HG03432 (cell line): ENCODE measurements at regions not wholly inside any gene's neighbourhood (a gene's known extent, or its start where the extent isn't known, plus 50 kb on each side); places are given as distances from the start of the nearest gene placed in this dataset.

Experiments used
- ATAC-seq: cut with Tn5 transposase; IDR thresholded peaks from one replicate; pipeline ENCODE4 v1.9.1; 2021; ENCODE audit warnings: mild to moderate bottlenecking, moderate library complexity; ENCODE audit not compliant: unreplicated experiment

DNA sequence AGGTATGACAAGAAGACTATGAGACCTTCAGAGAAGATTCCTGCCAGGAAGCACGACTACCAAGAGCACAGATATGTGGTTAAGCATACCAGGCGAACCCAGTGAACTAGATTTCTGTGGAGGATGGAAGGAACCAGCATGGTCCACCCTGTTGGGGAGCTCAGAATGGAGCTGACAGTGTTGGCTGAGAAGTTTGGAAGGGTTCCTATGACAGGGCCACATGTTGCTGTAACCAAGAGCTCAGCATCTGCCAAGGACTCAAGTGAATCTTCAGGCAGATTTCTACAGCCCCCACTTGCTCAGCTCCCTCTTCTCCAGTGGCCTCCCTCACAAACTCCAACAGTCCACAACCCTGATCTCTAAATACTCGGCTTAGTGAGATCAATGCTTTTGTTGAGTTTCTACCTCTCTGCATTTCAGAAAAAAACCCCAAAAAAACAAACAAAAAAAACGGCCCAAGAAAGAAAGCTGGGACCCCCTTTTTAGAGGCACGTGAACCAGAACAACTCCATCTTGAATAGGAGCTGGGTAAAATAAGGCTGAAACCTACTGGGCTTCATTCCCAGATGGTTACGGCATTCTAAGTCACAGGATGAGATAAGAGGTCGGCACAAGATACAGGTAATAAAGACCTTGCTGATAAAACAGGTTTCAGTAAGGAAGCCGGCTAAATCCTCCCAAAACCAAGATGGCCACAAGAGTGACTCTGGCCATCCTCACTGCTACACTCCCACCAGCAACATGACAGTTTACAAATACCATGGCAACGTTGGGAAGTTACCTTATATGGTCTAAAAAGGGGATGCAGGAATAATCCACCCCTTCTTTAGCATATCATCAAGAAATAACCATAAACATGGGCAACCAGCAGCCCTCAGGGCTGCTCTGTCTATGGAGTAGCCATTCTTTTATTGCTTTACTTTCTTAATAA lies 691.1 kb downstream of the UQCRFS1 start:
- no peak for ATAC-seq

DNA sequence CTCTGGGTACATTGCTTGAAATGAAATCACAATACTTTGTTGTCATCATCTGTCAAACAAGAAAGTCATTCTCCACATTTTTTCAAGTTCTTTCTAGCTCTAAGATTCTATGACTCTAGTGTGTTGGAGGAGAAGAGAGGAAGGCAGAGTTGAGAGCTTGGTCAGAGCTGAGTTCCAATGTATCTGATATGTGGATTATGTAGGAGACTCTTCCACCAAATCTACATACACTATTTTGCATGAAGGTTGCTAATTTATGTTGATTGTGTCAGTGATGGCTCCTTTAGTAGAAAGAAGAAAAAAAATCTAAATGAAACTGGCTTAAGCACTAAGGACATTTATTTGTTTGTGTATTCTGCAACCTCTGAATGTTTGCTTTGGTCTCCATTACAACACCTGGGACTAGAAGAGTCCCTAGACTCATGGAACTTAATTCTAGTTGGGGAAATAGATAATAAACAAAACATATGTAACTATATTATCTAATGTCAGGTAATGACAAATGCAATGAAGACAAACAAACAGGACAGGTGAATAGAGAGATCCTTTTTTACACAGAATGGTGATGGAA lies 691.9 kb downstream of the UQCRFS1 start:
- ATAC-seq: no peak

DNA sequence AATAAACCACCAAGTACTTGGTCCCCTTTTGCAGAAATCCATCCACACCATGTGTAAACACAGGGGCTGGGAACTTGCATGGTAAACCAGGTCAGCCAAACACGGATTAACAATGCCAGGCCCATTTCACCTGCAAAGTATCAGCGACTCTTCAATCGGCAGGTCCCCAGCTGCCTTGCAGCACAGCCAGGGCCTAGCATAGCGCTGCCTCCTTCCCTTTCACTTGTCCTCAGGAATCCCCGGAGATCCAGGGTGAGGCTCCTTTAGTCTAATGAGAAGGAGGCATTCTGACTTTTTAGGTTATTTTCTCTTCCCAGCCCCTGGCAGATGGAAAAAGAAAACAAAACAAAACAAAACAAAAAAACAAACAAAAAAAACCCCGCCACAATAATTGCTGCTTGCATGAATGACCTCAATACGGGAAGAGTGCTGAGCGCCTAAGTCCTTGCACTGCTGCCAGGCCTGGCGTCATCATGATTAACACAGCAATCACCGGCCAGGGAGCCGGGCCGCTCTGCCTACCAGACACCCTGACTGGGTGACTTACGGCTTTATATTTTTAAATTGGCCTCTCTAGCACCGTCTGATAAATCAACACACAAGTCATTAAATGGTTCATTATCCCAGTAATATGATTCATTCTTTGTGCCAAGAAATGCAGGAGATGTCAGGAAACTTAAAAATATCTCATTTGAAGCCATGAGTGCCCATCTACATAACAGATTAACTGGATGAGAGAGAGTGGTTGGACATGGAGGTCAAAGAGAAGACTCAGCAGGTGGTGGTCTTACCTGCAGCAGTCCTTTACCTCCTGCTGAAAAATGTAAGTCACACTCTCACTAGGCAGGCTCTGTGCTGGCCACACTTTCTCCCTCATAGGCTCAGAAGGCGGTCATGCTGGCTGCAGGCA lies 692.7 kb downstream of the UQCRFS1 start:
- no peak for ATAC-seq

DNA sequence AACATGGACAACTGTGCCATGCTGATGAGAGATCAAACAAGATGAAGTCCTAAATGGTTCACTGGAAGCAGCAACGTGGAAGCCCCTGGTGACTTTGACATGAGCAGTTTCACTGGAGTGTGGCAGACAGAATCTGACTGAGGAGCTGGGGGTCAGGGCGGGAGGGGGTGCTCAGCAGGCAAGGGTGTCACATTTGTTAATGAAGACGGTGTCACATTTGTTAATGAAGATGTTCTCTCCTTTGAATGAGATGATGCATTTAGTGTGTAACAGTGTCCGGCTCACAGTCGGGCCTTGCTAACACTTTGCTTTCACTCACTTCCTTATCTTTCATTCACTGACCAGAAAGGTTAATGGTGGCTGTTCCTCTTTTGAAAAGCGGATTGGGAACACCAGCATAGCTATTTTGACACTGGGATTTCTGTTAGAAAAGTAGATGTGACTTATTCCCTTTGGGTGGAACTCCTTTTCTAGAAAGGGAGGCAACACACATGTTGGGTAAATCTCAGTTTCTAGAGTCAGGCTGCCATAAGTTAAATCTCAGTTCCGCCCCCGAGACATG lies 693.7 kb downstream of the UQCRFS1 start:
- no peak for ATAC-seq

DNA sequence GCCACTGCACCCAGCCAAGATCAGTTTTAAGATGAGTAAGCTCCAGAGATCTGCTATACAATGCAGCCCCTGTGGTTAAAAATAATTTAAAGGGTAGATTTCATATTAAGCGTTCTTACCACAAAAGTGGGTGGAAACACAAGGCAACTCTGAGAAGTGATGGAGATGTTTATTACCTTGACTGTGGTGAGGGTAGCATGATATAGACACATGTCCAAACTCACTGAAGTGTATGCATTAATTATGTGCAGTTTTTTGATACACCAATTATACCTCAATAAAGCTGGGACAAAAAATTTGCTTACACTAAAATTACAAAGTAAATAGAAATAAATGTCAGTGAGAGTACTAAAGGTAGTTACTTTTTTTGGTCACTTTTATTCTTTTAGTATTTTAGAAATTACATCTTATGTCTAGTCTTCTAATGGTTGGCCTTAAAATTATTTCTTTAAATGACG lies 696.5 kb downstream of the UQCRFS1 start:
- no peak for ATAC-seq

DNA sequence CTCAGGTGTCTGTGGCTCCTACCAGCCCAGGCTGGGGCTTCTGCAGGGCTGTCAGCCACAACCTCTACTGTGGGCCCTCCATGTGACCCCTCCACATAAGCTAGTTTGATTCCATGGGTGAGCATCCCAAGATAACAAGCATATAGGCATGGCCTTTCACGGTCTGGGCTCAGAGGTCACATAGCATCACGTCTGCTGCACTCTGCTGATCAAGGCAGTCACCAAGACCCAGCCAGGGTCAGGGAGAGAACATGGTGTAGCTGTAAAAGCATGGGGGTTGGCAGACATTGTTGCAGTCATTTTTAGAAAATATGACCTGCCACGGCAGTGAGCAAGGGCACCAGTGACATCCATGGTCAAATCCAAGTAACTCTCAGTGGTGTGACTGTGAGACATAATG lies 698.8 kb downstream of the UQCRFS1 start:
- no peak for ATAC-seq

DNA sequence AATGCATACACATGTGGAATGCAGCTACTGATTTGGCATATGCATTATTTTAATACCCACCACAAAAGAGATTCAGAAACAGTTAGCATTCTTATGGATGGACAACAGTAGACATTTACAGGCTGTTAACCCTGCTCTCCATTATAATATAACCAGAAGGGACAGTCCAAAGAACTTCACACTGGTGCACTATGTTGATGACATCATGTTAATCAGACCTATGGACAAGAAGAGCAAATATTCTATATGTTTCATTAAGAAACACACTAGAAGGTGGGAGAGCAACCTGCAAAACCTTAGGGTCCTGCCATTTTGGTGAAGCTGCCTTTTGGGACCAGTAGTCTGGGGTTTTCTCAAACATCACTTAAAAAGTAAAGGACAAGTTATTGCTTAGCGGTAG lies 701.3 kb downstream of the UQCRFS1 start:
- ATAC-seq: no peak

DNA sequence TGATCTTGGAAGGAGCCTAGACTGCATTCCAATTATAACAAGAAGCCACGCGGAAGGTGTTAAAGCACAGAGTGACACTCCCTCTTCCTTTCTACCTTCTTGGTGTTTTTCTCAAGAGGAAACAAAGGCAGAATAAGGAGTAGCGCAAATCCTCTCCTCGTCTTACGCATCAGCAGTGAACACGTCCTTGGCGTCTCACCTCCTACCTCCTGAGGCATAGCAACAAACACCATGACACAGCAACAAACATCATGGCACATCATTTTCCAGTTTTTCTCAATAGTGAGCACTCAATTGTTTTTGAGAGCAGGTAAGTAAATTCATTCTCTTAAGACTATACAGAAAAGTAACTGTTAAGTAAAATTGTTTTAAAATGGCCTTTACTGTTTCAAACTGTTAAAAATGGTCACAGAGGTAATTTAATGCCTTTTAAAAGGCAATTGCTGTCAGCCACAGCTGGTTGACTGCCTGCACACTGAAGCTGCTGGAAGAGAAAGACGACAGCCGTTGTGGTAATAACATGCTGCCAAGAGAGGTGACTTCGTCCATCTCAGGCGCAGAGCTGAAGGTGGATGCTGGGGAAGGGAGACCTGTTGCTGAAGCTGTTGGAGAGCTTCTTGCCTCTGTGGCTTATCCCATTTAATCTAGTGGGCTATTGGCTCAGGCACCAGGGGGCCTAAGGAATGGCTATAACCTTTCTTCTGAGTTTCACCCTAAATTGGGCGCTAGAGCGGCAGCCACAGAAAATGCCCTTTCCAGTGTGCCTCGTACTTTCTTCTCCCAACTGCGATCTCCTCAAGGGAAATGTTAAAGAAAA lies 703.7 kb downstream of the UQCRFS1 start:
- no peak for ATAC-seq

DNA sequence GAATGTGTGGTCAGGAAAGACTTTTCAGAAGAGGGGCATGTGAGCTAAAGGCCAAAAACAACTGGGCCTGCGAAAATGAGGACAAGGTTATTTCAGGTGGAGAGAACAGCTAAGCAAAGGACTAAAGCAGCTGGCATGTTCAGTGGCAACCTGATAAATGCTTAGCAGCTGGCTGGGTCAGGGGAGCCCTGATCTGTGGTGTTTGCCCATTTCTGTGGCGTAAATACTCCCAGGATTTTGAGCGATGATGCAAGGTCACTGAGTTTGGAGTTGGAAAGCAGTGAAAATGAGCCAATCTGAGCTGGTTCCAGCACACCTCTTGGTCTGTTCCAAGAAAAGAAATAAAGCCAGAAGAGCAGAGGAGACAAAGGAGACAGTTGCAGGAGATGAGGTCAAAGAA lies 704.3 kb downstream of the UQCRFS1 start:
- ATAC-seq: no peak

DNA sequence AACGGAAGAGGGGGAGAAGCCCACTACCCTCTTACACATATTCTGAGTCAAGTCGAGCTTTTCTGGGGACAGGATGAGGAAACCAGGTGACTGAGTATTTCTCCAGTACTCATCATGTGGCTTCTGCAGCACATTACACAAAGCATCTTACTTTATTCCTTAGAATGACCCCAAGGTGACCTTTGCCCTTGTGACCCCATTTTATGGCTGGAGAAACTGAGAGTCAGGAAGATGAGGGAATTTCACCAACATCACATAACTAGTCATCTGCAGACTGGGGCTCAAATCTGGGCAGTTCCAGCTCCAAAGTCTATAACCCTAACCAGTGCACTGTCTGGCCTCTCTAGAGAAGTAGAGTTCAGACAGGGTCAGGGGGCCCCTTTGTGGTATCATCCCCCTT lies 707.0 kb downstream of the UQCRFS1 start:
- ATAC-seq: no peak

DNA sequence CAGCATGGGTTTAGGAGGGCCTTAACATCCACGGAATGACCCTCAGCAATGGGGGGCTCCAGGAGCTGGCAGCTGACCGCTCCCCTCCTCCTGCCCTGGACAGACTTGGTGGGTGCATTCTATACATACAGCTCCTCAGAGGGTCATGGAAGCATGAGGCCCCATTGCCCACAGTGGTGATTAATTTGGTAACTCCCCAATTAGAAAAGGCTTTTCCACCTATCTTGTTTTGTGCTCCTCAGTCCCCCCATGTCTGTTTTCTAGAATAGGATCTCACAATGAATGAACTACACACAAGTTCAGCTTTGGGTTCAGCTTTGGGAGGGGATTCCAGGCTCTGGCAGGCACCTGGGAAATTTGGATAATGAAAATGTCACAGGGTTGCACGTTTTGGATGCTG lies 707.8 kb downstream of the UQCRFS1 start:
- no peak for ATAC-seq

DNA sequence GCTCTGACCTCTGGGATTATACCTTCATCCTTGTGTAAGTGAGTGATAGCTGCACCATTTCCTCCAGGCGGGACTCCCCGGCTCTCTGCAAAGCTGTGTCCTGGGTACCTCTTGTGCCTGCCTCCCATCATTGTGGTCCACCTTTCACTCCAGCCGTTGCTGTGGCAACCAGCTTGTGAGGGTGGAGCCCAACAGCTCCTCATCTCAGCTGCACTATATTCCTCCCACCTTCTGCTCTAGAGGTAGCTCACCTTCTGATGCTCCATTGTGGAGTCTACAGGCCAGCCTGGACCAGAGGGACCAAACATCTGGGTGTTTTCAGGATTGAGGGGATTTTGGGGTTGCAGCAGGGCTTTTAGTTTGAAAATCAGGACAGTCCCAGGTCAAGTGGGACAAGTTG lies 708.2 kb downstream of the UQCRFS1 start:
- ATAC-seq: no peak

DNA sequence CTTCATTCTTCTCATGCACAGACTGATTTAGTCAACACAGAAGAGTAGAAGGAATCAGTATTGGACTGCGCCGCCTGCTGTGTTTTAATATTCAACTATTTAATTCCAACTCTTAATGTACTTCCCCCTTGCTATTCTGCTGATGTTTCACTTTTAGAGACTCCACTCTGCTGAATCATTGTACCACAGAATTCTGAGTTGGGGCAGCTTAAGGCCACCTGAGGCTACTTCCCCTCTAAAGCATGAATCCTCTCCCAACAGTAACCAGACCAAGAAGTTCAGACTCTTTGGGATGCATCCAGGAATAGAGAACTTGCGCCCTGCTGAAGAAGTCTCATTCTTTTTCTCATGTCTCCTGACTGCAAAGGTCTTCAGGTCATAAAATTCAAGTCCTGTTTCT lies 708.8 kb downstream of the UQCRFS1 start:
- ATAC-seq: no peak

DNA sequence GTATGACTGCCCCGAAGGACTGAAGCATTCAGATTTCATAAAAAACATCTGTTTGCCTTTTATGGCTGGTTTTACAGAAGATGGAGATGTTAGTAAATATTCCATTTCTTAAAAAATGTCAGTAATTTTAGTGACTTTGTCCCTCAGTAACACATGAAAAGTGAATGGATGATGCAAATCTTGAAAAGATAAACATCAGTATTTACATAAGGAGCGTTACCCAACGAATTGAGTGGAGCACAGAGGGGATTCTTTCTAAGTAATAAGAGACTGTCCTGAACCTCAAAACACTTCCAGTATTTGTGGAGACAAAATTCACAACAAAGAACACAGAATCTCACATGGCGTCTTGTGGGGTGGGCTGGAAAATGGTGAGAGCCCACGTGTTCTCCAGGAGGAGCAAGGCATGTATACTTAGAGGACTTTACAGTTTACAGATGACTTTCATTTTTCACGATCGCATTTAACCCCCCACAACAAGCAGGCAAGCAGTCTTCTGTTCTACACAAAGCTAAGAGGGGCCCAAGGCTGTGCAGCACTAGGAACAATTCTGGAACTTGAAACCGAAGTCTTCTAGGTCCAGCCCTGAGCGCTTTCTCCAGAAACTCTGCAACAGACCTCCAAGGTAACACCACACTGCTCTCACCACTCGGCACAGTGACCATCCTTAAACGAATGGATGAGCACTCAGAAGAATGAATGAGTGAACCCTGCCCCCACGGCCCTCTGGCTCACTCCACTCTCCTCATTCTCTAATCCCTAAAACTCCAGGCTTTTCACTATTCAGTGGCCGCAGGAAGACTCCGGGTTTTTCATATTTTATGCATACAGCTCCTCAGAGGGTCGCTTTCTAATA lies 709.8 kb downstream of the UQCRFS1 start:
- ATAC-seq: no peak

DNA sequence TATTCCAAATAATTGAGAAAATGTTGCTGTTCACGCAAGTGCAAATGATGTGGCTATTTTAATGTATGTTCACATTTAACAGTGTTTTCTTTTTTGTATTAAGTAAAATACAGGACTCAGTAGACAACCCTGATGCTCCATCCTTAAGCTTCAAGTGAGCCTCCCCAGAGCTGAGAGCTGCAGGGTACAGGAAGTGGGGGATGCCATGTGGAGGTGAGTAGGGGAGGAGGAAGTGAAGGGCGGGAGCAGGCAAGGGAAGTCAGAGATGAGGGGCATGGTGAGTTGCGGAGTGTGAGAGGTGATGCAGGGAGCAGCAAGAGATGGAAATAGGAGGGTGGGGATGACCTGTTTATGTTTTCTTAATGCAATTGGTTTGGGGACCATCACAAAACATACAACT lies 711.0 kb downstream of the UQCRFS1 start:
- ATAC-seq: no peak

DNA sequence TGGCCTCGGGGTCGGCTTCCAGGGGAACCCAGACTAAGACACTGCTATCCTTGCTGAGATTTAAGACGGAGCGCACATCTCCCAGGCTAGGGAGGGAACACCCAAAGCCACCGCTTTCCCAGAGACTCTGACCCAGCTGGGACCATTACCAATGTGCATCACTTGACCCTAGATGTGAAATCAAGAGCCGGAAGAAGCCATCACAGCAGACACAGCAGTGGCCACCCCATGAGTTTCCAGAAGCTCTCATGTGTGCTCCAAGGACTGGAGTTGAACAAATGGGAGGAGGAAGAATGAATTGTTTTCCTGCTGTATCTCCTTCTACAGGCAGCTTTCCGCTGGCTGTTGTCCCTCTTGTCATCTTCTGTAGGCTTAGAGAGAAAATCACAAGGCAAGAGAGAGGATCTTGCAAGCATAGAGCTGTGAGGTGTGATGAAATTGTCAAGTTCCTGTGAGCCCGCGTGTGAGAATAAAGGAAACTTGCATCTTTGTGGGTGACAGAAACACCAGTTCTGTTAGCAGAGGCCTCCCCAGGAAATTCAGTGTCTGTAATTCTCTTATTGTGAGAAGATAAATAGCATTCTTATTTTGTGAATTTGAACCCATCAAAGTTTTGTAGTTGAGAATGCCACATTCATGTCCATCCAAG lies 711.8 kb downstream of the UQCRFS1 start:
- ATAC-seq: no peak

DNA sequence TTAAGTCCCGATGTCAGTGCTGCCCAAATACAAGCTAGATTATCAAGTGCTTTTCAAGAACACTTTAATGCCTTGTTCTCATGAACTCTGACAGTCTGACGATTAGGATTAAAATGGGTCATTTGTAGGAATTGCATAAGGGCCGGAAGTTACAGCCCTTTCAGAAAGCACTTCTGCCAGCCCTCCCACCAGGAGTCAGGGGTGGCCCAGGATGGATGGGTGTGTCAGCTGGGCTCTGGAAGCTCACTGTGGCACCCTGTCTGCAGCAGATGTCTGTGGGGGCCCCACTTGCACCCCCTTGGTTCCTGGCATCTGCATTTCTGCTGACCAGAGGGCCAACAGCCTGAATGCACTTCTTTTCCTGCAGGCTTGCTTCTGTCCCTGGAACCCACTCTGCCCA lies 712.7 kb downstream of the UQCRFS1 start:
- ATAC-seq: no peak

DNA sequence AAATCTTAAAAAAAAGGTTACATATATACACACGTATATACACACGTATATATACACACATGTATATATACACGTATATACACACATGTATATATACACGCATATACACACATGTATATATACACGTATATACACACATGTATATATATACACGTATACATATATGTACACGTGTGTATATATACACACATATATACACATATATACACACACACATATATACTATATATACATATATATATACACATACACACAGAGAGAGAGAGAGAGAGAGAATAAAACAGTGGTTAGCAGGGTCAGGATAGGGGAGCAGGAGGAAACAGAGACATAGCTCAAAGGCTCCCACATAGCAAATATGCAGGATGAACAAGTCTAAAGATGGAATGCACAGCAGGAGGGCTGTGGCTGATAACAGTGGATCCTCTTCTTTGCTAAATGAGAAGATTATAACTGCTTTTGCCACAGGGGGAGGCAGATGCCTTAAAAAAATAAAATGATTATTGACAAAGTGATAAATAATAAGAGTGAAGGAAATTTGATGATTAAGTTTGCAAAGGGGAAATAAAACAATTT lies 714.5 kb downstream of the UQCRFS1 start:
- no peak for ATAC-seq
